GM18505 (cell line): ENCODE measurements at regions not wholly inside any gene's neighbourhood (a gene's known extent, or its start where the extent isn't known, plus 50 kb on each side); places are given as distances from the start of the nearest gene placed in this dataset.

Experiments used
- ATAC-seq: cut with Tn5 transposase; IDR thresholded peaks from one replicate; pipeline ENCODE4 v1.9.1; 2021; ENCODE audit not compliant: unreplicated experiment
- POLR2A ChIP-seq: IDR thresholded peaks from 4 replicates; pipeline ENCODE4 v1.6.1; 2011; ENCODE audit warnings: borderline replicate concordance; ENCODE audit not compliant: insufficient read depth, insufficient read length; ENCODE audit errors: extremely low read depth

DNA sequence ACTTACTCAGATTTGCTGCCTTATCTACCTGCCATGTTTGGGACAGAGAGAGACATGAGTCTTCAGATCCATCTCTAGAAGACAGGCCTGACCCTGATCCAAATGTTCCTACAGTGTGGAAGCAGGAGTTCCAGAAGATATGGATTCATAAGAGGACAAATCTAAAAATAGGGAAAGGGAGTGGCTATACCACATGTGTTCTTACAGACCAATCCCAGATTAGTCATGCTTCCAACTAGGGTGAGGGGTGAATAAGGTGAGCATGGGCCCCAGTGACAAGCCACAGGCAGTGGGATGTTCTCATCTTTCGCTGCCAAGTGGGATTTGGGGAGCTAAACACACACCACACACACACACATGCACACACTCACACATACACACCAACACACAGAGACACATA, 670.7 kb upstream of the CITED2 start:
- no peak for TF ChIP-seq POLR2A
- no peak for ATAC-seq

DNA sequence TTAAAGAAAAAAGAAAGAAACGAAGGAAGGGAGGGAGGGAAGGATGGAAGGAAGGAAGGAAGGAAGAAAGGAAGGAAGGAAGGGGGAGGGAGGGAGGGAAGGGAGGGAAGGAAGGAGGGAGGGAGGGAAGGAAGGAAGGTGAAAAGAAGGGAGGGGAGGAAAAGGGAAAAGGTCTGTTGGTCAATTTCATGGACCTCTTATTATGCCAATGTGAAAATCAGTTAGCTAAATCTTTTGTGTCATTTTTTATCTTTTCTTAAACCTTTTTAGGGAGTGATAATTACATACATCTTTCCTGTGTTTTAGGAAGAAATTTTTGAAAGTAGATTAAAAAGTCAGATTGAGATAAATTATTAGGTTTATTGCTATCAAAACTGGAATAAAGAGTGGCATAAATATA, 670.2 kb upstream of the CITED2 start:
- ATAC-seq: no peak
- TF ChIP-seq POLR2A: no peak

GRCh38 chr6:140043762-140044378, 669.4 kb upstream of the CITED2 start:
- ATAC-seq: no peak
- TF ChIP-seq POLR2A: no peak

DNA sequence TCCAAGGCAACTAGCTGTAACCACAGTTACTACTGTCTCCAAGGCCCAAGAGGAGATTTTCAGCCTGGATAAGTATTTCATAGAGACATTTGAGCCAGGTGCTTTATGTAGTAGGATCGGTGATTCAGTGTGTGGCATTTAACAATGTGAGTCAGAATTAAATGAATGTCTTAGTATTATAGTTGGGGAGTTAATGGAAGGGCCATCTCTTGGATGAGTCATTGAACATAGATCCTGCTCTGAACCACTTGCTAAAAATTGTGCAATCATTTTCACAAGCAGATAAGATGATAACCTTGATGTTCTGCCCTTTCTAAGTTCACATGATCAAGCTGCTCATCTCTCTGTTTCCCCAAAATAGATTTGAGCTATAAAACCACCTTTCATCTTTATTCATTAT, 668.9 kb upstream of the CITED2 start:
- no peak for TF ChIP-seq POLR2A
- ATAC-seq: no peak

- no peak for ATAC-seq
Observed at GRCh38 chr6:140041571-140042332, 667.3 kb upstream of the CITED2 start.

GRCh38 chr6:140041056-140041455, 666.6 kb upstream of the CITED2 start:
- no peak for ATAC-seq
- no peak for TF ChIP-seq POLR2A

More at GRCh38 chr6:140041571-140042332, 667.3 kb upstream of the CITED2 start:
- TF ChIP-seq POLR2A: no peak

DNA sequence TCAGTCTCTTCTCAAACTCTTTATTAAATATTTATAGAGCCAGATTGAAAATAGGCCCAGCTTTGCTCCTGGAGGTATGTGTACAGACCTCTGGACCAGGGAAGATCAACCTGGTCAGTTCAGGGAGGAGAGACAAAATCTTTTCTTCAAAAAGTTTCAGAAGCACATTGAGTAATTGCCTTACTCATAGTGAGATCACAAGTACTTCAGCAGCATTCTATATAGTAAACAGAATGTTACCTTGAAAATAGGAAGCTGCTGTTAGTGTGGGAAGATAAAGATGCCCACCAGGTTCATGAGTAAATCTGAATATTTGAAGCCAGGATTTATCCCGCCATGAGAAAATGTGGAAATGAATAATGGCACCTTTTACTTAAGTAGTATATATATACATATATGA, 665.9 kb upstream of the CITED2 start:
- no peak for ATAC-seq
- no peak for TF ChIP-seq POLR2A

DNA sequence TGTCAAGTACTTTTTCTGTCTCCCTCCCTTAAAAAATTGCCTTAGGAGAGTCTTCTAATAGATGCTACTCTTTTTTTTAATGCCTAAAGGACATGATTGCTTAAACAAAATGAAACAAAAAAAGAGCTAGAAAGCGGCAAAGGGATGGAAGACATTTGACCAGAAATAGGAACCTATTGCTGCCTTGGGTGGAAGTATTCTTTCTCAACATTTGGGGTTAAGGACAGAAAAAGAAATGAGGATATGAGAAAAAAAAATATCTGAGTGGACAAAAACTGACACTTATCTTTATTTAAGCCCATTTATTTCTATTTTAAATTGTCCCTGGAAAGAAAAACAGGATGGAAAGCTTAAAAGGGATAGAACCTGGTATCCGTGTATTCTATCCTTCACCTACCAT, 664.9 kb upstream of the CITED2 start:
- TF ChIP-seq POLR2A: no peak
- no peak for ATAC-seq

DNA sequence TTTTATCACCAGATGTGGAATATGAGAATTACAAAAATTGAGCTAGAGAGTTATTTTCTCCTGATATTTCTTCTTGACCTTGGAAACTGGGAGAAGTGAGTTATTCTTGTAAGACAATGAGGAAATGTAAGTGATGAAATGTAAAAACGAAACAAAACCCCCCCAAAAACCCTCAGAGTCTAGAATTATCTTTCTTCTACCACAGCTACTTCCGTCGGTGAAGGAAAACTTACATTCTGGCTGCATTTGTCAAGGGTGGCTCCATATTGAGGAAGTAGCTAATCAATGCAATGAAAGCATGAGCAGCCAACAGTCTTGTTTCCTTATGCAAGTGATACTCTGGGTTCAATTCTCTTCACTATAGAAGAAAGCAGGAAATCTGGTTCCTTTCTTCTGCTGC, 661.7 kb upstream of the CITED2 start:
- no peak for TF ChIP-seq POLR2A
- ATAC-seq: no peak

DNA sequence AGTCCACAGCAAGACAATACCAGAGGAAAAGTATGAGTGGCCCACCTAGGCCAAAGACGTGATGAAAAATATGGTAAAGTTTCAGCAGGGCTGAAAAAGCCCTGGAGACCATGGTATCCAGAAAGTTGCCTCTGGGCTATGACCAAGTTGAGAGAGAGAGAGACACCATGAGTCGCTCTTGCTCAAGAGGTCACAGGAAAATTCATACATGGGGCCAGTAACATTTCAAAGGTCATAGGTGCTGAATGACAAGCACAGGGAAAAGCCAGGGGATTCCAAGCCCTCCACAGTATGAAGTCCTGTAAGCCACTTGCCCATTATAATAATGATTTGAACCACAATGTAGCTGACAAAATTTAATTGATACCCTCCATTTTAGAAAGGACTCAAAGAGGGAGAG, 657.7 kb upstream of the CITED2 start:
- TF ChIP-seq POLR2A: no peak
- no peak for ATAC-seq

DNA sequence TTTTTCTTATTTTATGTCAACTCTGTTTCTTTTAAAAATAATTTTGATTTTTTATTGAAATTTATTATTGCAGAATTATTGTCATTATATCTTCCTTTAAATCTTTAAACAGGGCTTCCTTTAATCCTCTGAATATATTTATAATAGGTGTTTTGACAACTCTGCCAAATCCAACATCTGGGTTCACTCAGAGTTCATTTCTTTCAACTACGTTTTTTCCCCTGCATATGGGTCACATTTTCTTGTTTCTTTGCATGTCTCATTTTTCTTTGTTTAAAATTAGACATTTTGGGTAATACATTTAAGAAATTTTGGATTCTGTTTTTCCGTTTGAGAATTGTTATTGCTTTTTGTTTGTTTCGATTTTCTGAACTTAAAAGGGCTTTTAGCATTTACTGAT, 655.1 kb upstream of the CITED2 start:
- no peak for TF ChIP-seq POLR2A
- ATAC-seq: no peak

- no peak for ATAC-seq
- no peak for TF ChIP-seq POLR2A
Observed at GRCh38 chr6:140027219-140027618, 652.8 kb upstream of the CITED2 start.

DNA sequence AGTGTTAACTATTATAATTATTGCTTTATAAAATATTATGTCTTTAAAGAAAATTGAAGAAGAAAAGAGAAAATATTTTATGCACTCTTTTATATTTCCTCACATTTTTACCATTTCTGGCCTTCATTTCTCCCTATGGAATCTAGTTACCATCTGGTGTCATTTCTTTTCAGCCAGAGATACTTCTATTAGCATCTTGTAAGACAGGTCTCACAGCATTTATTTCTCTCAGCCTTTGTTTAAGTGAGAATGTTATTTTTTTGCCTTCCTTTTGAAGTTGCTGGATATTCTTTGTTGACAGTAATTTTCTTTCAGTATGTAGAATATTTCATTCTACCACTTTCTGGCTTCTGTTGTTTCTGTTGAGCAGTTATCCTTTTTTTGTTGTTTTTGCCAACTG, 652.1 kb upstream of the CITED2 start:
- TF ChIP-seq POLR2A: no peak
- no peak for ATAC-seq

- no peak for TF ChIP-seq POLR2A
- ATAC-seq: no peak
Observed at GRCh38 chr6:140025171-140025570, 650.7 kb upstream of the CITED2 start.
